Fibroblast of skin of back (primary cell): ENCODE measurements at regions not wholly inside any gene's neighbourhood (a gene's known extent, or its start where the extent isn't known, plus 50 kb on each side); places are given as distances from the start of the nearest gene placed in this dataset.

Experiments used
- DNase-seq: peaks from one replicate; pipeline ENCODE4 v3.0.0-alpha.2; 2013

DNA sequence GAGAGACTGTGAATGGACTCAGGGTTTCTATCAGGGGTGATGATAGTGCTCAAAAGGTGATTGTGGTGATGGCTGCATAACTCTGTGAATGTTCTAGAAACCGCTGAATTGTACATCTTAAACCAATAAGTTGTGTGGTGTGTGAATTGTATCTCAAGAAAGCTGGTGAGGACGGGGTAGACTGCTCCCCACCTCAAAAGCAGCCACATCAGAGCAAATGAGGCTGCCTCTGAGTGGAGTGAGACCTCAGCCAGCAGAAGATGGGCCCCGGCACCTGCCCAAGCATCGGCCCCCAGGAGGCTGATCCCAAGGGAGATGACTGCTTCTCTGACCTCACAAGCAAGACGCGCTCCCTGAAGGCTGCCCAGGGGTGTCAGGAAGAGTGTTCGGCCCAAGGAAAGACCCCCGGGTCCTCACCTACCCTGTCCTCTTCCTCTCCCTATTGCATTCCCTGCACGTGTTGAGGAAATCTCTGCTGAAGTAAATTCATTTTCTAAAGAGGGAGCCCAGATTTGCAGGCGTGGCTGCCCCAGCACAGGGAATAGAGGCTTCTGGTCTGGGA lies 279.3 kb upstream of the SHH start:
- no peak for DNase-seq

- no peak for DNase-seq
Measured at GRCh38 chr7:156090988-156091387, 278.7 kb upstream of the SHH start.

- DNase-seq = no peak
Measured at GRCh38 chr7:156089222-156089621, 277.0 kb upstream of the SHH start.

DNA sequence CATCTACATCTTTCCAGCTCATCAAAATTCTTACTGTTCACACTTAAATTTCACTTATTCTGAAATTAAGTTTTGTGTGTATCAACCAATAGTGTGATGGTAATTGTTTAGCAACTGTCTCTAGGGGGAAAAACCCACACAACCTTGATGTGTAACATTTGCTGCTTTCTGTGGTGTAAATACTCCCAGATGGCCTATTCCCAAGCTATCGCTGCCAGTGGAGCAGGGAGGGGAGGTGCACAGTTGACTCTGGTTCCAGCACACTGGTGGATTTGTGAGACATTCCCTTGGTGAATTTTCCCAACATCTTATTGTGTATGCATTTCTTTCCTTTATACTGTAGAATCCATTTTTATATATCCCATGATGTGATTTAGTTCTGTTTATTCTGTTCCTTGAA lies 275.9 kb upstream of the SHH start:
- no peak for DNase-seq

DNA sequence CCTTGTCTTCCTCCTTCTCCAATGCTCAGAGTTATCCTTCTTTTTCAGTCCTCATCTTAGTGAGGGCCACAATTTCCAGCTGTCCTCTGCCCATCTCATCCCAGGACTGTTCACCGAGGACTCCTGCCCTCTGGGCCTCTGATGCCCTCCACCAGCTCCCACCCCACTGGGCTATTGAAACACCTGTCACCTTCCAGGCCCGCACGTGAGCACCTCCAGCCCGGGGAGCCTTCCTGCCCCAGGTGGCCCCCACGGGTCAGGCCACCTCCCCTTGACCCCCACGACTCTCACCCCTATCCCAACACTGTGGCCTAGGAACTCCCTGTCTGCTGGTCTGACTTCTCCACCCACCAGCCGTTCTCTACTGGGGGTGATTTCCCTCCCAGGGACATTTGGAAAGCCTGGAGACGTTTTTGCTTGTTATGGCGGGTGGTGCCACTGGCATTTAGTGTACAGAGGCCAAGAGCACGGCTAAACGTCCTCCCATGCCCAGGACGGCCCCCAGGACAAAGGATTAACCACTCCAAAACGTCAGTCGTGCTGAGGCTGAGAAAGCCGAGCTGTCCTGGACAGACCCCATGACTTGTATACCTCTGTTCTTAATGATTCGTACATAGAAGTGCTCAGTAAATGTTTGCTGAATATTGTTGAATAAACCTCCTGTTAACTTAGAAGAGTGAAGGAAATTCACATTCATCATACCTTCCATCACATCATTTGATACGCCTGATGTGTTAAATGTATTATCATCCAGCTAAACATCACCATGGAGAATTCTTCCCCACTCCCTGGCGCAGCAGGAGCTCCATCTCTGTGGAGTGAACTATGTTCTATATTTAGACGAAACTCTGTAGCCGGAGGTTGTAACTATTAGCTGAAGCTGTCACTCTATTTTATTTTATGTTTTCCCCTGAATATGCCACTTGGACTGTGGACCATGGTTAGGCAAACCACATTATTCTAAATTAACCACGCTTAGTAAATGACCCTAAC lies 270.1 kb upstream of the SHH start:
- DNase-seq = no peak

DNA sequence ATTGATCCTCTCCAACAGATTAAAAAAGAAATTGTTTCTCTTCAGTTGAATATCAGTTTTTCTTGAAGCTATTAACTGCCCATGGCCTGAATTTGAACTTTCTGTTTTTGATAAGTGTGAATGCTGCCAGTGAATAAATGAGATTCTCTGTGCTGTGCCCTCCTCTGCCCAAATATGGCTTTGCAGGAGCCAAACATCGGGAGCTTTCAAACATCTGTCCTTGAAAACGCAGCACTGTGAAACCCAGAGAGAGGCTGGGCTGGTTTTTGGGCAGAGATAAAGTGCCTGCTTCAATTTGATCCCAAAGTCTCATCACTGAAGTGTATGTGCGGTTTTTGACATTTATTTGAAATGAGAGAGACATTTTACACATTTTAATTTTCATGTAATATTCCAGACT lies 268.3 kb upstream of the SHH start:
- DNase-seq = no peak

- DNase-seq = no peak
Measured at GRCh38 chr7:156080046-156080445, 267.8 kb upstream of the SHH start.

GRCh38 chr7:156079156-156079555 lies 266.9 kb upstream of the SHH start:
- no peak for DNase-seq

DNA sequence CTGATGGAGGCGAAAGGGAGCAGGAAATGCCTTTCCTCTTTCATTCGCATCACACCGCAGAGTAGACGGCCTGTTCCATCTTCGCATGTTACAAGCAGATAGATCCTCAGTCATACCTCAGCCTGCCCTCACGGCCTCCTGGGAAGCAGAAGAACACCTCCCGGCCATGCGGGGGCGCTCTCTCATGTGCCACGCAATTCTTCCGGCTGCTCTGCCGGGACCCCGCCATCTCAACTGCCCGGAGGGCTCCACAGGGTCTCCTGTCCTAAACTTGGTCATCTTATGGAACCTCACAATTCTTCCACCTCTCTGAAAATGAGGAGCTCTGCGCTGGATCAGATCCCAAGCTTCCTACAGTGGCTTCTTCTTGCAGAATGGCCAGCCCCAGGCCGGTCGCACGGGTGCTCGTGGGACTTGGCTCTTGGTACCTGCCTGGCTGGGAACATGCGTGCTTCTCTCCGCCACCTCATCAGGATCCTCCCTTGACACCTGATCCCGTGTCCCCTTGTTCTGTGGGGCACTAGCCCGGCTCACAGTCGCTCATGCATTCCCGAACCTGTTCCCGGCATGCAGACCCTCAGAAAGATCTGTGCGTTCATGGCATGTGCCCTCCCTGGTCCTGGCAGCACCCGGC lies 262.8 kb upstream of the SHH start:
- DNase-seq = no peak

DNA sequence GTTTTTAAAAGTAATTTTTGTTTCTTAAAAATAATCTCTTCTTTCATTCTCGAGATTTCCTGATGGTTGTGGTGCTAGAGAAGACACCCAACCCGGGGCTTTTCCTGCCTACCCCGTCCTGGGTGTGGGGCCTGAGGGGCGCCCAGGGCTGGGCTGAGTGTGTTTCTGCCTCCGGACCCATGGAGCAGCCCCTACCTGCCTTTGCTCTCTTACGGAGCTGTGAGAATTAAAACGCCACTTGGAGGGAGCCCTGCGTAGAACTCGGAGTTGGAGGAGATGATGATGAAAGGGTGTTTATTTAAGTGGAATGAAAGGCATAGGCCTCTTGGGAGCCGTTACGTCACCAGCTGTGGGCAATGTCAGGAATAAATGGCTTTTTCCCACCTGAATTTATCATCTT lies 261.8 kb upstream of the SHH start:
- DNase-seq = no peak

DNA sequence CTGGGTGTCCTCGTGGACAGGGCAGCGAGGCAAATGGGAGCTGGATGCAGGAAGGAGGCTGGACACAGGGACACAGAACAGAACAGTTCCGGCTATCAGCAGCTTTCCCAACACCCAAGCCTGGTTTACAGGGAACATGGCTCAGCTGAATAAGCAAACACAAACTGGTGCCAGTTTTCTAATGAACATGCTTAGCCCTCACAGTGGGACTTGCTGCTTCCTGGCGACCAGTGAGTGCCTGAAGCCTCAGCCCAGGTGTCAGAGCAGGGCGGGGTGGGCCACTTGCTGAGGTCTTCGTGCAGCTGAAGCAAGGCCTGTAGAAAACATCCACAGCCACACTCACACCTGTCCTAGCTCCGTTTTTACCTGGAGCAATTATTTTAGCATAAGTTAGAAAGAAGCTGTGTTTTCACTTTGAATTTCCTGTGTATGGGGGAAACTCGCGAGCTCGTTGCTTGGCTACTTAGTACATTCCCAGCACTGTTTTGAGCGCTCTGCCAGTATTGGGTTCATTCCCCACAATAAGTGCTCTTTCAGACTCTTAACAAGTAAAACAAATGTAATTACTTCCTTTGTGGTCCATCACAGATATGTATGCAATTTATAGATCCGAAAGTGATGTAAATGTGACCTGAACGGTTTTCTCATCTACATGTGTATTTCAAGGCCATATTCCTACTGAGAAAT lies 261.2 kb upstream of the SHH start:
- DNase-seq = no peak

DNA sequence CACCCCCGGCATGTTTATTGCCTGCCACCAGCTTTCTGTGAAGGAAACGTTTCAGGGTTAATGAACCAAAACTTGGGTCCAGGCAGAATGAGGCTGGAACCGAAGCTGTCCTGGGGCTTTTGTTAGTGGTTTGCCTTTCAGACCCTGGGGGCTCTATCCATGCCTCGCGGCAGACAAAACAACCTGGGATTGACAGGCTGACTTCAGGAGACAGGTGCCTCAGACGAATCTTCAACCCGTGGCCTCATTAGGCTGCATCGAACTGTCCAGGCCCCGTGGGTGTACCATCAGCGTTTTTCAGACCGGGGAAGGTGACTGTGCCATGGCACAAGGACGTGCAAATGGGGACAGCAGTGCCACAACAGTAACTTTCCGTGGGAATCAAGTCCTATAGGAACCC lies 259.3 kb upstream of the SHH start:
- no peak for DNase-seq

DNA sequence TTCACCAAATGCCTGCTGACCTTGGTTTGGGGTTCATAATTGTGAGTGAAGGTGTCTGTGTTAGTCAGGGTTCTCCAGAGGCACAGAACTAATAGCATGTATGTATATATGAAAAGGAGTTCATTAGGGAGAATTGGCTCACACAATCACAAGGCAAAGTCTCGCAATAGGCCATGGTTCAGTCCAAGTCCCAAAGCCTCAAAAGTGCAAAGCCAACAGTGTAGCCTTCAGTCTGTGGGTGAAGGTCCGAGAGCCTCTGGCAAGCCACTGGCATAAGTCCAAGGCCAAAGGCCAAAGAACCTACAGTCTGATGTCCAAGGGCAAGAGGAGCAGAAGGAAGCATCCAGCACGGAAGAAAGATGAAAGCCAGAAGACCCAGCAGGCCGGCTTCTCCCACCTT lies 257.6 kb upstream of the SHH start:
- no peak for DNase-seq

DNA sequence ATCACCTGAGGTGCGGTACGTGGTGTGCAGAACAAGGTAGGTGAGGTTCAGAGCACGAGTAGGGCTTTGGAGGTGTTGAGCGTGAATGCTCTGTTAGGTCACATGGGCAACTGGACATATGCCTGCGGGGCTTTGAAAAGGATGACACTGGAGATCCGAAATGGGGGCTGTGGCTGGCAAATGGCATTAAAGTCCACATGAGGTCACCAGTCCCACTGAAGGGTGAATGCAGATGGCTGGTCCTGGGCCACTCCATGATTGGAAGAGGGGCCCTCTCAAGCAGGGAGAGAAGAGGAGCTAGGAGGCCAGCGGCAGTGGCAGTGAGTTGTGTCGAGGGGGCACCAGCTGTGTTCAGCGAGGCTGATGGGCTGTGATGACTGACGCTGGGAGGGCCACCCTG lies 254.9 kb upstream of the SHH start:
- no peak for DNase-seq

- no peak for DNase-seq
Measured at GRCh38 chr7:156065400-156065799, 253.1 kb upstream of the SHH start.

GRCh38 chr7:156064971-156065386 lies 252.7 kb upstream of the SHH start:
- DNase-seq = peak; percentile 62

GRCh38 chr7:156063241-156063810 lies 251.1 kb upstream of the SHH start:
- DNase-seq = no peak

GRCh38 chr7:156062286-156062685 lies 250.0 kb upstream of the SHH start:
- no peak for DNase-seq

DNA sequence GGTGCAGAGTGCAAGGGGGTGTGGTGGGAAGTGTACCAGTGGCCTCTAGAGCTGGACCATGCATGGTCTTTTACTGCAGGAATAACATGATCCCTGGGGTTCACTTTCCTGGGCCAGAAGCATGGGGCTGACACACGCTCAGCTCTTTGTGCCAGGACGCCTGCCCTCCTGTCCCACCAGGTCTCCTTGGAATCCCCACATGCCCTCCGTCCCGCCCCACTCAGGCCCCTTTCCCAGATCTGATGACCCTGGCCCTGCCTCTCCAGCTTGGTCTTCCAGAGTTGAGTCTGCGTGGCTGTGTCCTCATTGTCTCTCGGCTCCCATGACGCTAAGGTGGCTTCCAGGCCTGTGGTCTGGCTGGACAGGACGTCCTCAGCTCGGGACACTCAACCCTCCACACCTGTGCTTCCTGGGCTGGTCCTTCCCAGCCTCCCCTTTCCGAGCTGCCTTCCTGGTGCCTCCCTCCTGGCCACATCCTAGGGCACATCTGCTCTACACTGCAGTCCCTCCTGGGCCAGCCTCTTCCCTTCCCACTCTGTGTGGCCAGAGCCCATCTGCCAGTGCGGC lies 249.5 kb upstream of the SHH start:
- no peak for DNase-seq

DNA sequence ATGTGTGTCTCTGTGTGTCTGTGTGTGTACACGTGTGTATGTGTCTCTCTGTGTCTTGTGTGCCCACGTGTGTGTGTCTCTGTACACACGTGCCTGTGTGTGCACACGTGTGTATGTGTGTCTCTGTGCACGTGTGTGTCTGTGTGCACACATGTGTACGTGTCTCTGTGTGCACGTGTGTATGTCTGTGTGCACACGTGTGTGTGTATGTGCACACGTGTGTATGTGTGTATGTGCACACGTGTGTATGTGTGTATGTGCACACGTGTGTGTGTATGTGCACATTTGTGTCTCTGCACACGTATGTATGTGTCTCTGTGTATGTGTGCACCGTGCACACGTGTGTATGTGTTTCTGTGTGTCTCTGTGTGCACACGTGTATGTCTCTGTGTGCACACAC lies 248.7 kb upstream of the SHH start:
- no peak for DNase-seq

DNA sequence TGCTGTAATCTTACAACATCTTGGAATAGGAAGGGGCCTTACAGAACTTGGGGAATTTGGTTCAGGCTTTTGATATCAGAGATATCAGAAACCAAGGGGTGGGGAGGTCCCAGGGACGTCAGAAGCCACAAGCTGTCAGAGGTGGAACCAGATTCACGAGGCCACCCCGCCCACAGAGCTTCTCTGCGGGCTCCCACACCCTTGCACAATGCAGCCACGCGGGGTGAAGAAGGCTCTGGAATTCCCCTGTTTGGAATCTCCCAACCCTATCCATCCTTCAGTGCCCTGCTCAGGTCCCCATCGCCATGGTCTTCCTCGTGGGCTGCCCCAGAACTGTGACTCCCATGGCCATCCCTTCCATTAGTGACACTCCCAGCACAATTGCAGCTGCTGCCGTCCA lies 247.1 kb upstream of the SHH start:
- DNase-seq = no peak

DNA sequence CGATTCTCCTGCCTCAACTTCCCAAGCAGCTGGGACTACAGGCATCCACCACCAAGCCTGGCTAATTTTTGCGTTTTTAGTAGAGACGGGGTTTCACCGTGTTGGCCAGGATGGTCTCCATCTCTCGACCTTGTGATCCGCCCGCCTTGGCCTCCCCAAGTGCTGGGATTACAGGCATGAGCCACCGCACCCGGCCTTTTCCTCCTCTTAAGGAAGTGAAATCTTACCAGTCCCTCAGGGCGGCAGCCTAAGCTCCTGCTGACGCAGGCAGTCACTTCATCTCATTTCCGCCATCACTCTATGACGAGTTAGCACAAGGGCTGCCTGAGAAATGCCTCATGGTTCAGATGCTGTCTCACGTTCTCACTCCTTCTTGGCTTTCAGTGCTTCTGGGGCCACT lies 246.0 kb upstream of the SHH start:
- DNase-seq = no peak

GRCh38 chr7:156056534-156056933 lies 244.3 kb upstream of the SHH start:
- no peak for DNase-seq
